Transverse colon (tissue), 4 donors: ENCODE measurements at regions not wholly inside any gene's neighbourhood (a gene's known extent, or its start where the extent isn't known, plus 50 kb on each side); places are given as distances from the start of the nearest gene placed in this dataset.

ENCODE experiments used
- DNase-seq: peaks from one replicate; pipeline ENCODE4 v3.0.0-alpha.2; 2019
- H3K27ac ChIP-seq, 4 donors: fragments of 200-600 bp; sonication (generic); 2 replicates each; pipeline ENCODE4 v1.5.1; 2016 to 2018; ENCODE audit warnings: inconsistent platforms in 4 of 4
- H3K27me3 ChIP-seq: fragments of 200-600 bp; sonication (generic); 2 replicates; pipeline ENCODE4 v1.5.1; 2017; ENCODE audit warnings: inconsistent platforms
- H3K36me3 ChIP-seq, 4 donors: fragments of 200-600 bp; sonication (generic); 2 replicates each; pipeline ENCODE4 v1.5.1; 2017 to 2019; ENCODE audit warnings: inconsistent platforms in 4 of 4
- H3K4me1 ChIP-seq, 4 donors: fragments of 200-600 bp; sonication (generic); 2 replicates each; pipeline ENCODE4 v1.5.1; 2017 to 2020; ENCODE audit warnings: inconsistent platforms in 4 of 4
- H3K4me3 ChIP-seq, 4 donors: fragments of 200-600 bp; sonication (generic); 1 replicate in 1 of 4; 2 replicates in 3 of 4; pipeline versions ENCODE4 v1.5.1 to v1.6.1; 2017 to 2019; ENCODE audit warnings: inconsistent platforms in 4 of 4
- H3K9me3 ChIP-seq, 2 donors: fragments of 200-600 bp; sonication (generic); 2 replicates each; pipeline ENCODE4 v1.5.1; 2017 to 2019; ENCODE audit warnings: inconsistent platforms in 2 of 2
- EP300 ChIP-seq: sonication (generic); formaldehyde crosslinking; IDR thresholded peaks from one replicate; pipeline ENCODE4 v1.6.1; 2017; ENCODE audit warnings: antibody characterized with exemption, low read depth
- POLR2A ChIP-seq: fragments of 450-650 bp; IDR thresholded peaks from one replicate; pipeline ENCODE4 v1.6.1; 2016; ENCODE audit warnings: antibody characterized with exemption, mild to moderate bottlenecking, moderate library complexity
- POLR2AphosphoS5 ChIP-seq, 3 donors: sonication (generic); formaldehyde crosslinking; IDR thresholded peaks; one replicate each; pipeline ENCODE4 v1.6.1; 2016; ENCODE audit warnings: antibody characterized with exemption in 3 of 3
- WGBS, 2 donors: methylation state at CpG; one replicate each; pipeline ENCODE4 v1.1.5; 2018; ENCODE audit warnings: low coverage in 1 of 2; 5-methylcytosine and 5-hydroxymethylcytosine counted together
- in situ Hi-C, 4 donors: fragments of 200-750 bp; cut with MboI; loops; one replicate each; pipeline versions ENCODE4 v1.15.0 to v1.15.1; 2017; ENCODE audit warnings: low sequenced_read_pairs in 3 of 4, low pct_ligation_motif_present in 1 of 4, low pct_unique_long_range_greater_than_20kb in 1 of 4
- intact Hi-C: fragments of 100-400 bp; cut with DNase I; formaldehyde crosslinking; loops from one replicate; pipeline ENCODE4 v1.15.1; 2023; ENCODE audit warnings: low total_unique reads
- TF ChIP-seq, protein P1 (sequence below), 5 experiments: fragments of 200-600 bp in 3 of 5; fragments of 450-650 bp in 2 of 5; sonication (generic) in 3 of 5; IDR thresholded peaks; 1 replicate in 2 of 5; 2 replicates in 3 of 5; pipeline ENCODE4 v1.5.1; 2016 to 2017; ENCODE audit warnings: antibody characterized with exemption in 5 of 5, inconsistent platforms in 3 of 5, mild to moderate bottlenecking in 2 of 5, moderate library complexity in 1 of 5

DNA sequence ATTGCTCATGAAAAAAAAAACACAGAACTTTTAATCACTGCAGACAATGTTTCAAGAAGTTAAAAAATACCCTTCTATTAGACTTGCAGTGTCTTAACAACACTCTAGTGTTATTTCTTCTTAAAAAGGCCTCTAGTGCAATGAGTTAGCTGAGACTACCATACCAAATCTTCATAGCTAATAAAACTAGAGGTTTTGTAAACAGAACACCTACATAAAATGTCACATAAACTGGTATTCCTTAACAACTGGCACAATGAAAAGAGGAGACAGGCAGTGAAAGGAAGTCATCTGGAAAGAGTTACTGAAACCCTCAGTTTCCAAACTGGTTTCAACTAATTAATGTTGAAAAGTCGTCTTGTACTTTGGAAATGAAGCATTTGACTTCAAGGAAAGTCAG is 394.2 kb upstream of the PMFBP1 start:
- 38 to 40% methylated on average over 1 of the region's 1 CpG for WGBS, 2 donors
- Histone ChIP-seq H3K36me3 (no peaks in the 10 kb centered on the region), H3K4me1 (peaks cover 0 to 16% (median 4%) of the 10 kb centered on the region in 4 donors), H3K27me3 (no peaks in the 10 kb centered on the region), H3K9me3 (no peaks in the 10 kb centered on the region), H3K4me3 (no peak overlapping the region), H3K27ac (peak overlapping the region in 2 of 4 donors; percentile 8 to 32)
- no peak for TF ChIP-seq POLR2A
- TF ChIP-seq, protein P1, sequence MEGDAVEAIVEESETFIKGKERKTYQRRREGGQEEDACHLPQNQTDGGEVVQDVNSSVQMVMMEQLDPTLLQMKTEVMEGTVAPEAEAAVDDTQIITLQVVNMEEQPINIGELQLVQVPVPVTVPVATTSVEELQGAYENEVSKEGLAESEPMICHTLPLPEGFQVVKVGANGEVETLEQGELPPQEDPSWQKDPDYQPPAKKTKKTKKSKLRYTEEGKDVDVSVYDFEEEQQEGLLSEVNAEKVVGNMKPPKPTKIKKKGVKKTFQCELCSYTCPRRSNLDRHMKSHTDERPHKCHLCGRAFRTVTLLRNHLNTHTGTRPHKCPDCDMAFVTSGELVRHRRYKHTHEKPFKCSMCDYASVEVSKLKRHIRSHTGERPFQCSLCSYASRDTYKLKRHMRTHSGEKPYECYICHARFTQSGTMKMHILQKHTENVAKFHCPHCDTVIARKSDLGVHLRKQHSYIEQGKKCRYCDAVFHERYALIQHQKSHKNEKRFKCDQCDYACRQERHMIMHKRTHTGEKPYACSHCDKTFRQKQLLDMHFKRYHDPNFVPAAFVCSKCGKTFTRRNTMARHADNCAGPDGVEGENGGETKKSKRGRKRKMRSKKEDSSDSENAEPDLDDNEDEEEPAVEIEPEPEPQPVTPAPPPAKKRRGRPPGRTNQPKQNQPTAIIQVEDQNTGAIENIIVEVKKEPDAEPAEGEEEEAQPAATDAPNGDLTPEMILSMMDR (IDR thresholded peaks at IDR 0.05): no peak
- no peak for TF ChIP-seq POLR2AphosphoS5 (IDR thresholded peaks at IDR 0.05)
- TF ChIP-seq EP300: no peak
- intact Hi-C loops (no loop called here), in situ Hi-C loops (no loop called here)
- no peak for DNase-seq

DNA sequence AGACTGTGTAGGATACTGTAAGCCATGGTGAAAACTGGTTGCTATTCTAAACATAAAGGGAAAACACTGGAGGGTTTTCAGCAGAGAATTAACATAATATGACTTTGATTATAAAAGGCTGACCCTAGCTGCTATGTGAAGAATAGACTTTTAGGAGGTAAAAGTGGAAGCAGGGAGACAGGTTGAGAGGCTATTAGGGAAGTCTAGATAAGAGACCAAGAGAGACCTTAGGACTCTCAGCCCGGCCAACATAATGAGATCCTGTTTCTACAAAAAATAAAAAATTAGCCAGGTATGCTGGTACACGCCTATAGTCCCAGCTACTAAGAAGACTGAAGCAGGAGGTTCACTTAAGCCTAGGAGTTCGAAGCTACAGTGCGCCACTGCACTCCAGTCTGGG is 393.2 kb upstream of the PMFBP1 start:
- WGBS, 2 donors: 56 to 74% methylated on average over 2 to 4 of the region's 4 CpGs
- Histone ChIP-seq H3K36me3 (no peaks in the 10 kb centered on the region), H3K9me3 (no peaks in the 10 kb centered on the region), H3K27me3 (no peaks in the 10 kb centered on the region), H3K27ac (no peak overlapping the region), H3K4me3 (no peak overlapping the region), H3K4me1 (peaks cover 0 to 25% (median 8%) of the 10 kb centered on the region in 4 donors)
- in situ Hi-C loops: no loop called here
- no peak for TF ChIP-seq POLR2AphosphoS5 (IDR thresholded peaks at IDR 0.05)
- TF ChIP-seq POLR2A: no peak
- TF ChIP-seq, protein P1 (IDR thresholded peaks at IDR 0.05): no peak
- no peak for TF ChIP-seq EP300
- intact Hi-C loops: no loop called here
- no peak for DNase-seq

- Histone ChIP-seq H3K27ac (peak overlapping the region in 2 of 4 donors; percentile 17 to 34), H3K9me3 (no peaks in the 10 kb centered on the region), H3K36me3 (no peaks in the 10 kb centered on the region), H3K4me1 (peaks cover 0 to 19% (median 9%) of the 10 kb centered on the region in 4 donors), H3K4me3 (no peak overlapping the region), H3K27me3 (no peaks in the 10 kb centered on the region)
- in situ Hi-C loops: no loop called here
- intact Hi-C loops: no loop called here
- 29 to 47% methylated on average over 2 of the region's 2 CpGs for WGBS, 2 donors
- TF ChIP-seq, protein P1 (IDR thresholded peaks at IDR 0.05): no peak
- TF ChIP-seq POLR2AphosphoS5 (IDR thresholded peaks at IDR 0.05) (no peak), POLR2A (no peak), EP300 (no peak)
- no peak for DNase-seq
These were observed 388.7 kb upstream of the PMFBP1 start for GRCh38 chr16:72560617-72561016.

GRCh38 chr16:72558501-72558900 is 386.5 kb upstream of the PMFBP1 start:
- no peaks in the 10 kb centered on the region for H3K9me3 ChIP-seq
- H3K27ac ChIP-seq: no peak overlapping the region
- H3K4me1 ChIP-seq: peaks cover 0 to 14% (median 7%) of the 10 kb centered on the region in 4 donors
- intact Hi-C loops (no loop called here), in situ Hi-C loops (no loop called here)
- TF ChIP-seq, protein P1 (IDR thresholded peaks at IDR 0.05): no peak
- TF ChIP-seq EP300: no peak
- no peak for DNase-seq
- no peak overlapping the region for H3K4me3 ChIP-seq
- H3K27me3 ChIP-seq: no peaks in the 10 kb centered on the region
- no peaks in the 10 kb centered on the region for H3K36me3 ChIP-seq
- WGBS, 2 donors: 68 to 76% methylated on average over 4 to 5 of the region's 5 CpGs
